Superior temporal gyrus (tissue), 1 donor: ENCODE measurements at regions not wholly inside any gene's neighbourhood (a gene's known extent, or its start where the extent isn't known, plus 50 kb on each side); places are given as distances from the start of the nearest gene placed in this dataset.

ENCODE experiments used
- DNase-seq: peaks from one replicate; pipeline ENCODE4 v3.0.0-alpha.2; 2016; ENCODE audit errors: extremely low spot score

DNA sequence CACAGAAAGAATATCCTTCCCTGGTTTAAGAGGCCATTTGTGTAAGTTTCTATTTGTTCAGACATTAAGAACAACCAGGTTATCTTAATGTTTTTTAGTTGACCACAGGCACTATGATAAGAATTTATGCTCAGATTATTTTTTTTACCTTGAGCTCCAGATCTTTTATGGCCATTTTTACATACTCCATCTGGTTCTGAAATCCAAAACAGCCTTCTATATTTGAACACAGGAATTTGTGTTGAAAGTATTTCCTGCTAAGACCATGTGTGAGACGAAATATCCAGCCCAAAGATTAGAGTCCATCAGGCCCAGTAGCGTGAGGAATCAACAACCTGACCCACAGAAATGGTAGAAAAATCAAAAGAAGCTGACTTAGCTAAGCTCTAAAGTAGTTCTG, 569.9 kb upstream of the FAT3 start:
- DNase-seq, result no peak

- no peak for DNase-seq
These were observed 571.4 kb upstream of the FAT3 start for GRCh38 chr11:91653079-91653754.

- no peak for DNase-seq
These were observed 573.8 kb upstream of the FAT3 start for GRCh38 chr11:91650802-91651201.

DNA sequence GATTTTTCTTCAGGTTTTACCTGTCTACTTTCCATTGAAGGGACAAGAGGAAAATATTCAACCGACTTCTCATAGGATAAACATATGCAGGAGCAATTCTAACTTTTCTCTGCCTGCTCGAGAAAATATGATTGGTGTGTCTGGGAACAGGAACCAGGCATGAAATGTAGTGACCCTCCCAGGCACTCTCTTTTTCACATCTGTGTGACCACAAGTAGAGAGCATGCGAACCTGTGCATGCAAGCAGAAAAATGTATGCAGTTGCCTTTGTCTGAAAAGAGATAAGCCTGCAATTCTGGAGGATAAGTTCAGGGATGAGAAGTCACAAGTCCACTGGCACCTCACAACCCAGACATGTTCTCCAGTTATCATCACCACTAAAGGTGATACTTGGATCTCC, 583.5 kb upstream of the FAT3 start:
- DNase-seq, result no peak

DNA sequence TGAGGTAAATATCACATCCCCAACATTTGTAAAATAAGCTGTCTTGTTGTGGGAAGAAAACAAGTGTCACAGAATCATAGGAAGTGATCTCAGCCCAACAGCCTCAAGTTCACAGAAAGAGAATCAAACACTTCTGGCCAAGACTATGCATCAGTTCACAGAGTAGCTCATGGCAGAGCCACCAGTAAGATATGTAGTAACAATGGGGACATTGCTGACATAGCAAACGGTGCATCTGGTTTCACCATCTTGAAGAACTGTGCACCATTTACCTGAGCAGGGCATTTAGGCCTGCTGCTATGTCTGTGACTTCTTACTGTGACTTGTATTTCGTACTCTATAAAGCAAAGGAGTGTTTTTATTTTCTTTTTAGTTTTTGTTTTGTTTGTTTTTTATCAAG, 585.3 kb upstream of the FAT3 start:
- no peak for DNase-seq

- DNase-seq, result no peak
These were observed 593.5 kb upstream of the FAT3 start for GRCh38 chr11:91630916-91631673.

- no peak for DNase-seq
These were observed 599.1 kb upstream of the FAT3 start for GRCh38 chr11:91625495-91625894.

DNA sequence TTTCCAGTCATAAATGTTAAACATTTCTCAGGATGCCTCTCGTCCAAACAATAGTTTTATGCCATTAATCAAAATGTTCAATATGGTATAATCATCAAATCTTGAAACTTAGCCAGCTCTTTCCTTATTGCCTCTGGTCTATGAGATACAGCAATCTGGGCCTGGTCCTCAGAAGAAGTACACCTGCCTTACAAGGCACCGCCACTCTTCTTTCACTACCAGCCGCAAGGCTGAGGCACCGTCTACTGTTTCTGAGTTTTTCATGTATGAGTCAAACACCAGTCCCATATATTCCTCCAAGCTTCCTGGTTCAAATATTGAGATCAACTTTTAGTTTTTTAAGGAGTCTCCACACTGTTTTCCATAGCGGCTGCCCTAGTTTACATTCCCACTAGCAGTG, 600.6 kb upstream of the FAT3 start:
- DNase-seq, result no peak

DNA sequence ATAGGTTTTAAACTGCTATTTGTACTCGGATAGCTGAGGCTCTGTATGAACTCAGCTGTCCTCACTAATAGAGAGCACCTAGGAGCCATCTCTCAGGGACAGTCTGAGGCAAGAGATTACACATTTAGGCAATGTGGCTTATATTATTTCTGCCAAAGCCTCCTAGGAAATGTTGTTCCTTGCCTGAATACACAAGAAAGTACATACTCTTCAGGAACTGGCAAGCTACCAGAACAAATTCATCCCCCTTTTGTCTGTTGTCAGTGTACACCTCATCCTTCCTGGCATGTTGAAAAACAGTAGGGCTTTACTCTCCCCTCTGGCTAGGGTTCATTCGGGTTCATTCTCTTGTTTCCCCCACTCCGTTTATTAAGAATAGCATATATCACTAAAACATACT, 615.9 kb upstream of the FAT3 start:
- DNase-seq, result no peak

GRCh38 chr11:91596111-91596510, 628.5 kb upstream of the FAT3 start:
- no peak for DNase-seq

DNA sequence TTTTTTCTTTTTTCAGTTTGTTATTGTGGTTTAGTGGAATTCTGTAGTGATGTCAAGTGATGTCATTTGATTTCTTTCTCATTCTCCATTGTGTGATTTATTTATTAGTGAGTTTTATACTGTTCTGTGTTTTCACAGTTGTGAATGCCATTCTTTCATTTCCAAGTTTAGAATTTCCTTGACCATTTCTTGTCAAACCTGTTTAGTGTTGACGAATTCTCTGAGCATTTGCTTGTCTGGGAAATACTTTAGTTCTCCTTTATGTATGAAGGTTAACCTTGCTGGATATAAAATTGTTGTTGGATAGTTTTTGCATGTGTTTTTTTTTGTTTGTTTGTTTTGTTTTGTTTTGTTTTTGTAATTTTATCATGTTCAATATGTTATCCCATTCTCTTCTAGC, 633.6 kb upstream of the FAT3 start:
- DNase-seq, result no peak

DNA sequence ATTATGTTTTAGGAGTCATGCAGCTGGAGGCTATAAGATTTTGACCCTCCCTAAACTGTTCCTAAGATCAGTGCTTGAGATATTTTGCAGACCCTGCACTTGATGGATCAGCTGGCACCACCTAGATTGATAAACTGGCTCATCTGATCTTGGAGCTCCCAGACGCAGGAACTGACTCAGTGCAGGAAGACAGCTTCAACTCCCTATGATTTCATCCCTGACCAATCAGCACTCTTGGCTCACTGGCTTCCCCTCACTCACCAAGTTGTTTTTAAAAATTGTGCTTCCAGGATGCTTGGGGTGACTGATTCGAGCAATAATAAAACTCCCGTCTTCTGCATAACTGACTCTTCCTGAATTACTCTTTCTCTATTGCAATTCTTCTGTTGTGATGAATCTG, 637.5 kb upstream of the FAT3 start:
- no peak for DNase-seq

DNA sequence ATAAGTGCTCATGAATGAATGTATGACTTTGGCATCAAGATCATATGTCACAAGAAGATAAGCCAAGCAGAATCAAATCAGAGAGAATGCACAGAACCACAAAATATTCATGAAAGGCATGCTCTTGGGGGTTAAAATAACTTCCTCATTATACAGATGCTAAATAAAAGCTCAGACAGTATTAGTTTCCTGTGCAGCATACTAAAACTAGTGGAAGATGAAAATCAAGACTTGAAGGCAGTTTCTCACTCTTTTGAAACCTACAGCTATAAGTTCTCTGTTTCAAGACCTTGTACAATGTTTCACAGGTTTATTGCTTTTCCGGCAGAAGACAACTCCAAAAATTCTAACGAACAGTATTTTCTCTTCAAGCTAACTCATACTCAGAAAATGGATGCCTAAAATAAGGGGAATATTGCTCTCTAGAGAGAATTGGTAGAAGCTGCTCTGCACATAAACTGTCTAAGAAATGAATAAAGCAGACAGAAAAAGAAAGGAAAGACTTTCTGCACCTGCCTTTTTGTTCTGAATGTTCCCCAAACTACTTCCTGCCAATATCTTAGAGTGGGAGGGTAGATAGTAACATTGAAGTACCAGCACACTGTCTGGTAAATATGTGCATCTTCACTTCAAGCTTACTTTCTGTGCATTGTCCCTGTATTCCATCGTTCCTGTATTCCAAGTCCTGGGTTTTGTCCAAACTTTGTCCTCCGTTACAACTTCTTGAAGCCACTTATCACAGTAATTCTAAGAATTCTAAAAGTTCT, 639.4 kb upstream of the FAT3 start:
- DNase-seq, result peak; percentile 15

- no peak for DNase-seq
These were observed 661.4 kb upstream of the FAT3 start for GRCh38 chr11:91563176-91563575.

GRCh38 chr11:91560434-91560833, 664.2 kb upstream of the FAT3 start:
- no peak for DNase-seq

DNA sequence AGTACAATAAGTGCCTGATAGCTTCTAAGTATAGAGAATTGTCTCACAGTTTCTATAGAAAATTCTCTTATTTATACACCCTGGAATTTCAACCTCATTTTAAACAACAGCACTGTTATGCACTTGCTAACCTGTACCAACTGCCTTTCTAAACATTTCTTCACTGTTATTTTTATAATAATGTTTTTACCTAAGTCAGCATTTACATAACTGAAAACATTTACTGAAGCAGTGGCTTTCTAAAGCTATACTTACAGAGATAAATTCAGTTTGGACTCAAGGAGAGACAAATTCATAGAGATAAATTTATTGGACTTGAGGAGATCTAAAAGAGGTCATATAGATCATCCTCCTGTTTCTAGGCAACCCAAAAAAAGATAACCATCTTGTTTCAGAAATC, 686.6 kb upstream of the FAT3 start:
- no peak for DNase-seq

DNA sequence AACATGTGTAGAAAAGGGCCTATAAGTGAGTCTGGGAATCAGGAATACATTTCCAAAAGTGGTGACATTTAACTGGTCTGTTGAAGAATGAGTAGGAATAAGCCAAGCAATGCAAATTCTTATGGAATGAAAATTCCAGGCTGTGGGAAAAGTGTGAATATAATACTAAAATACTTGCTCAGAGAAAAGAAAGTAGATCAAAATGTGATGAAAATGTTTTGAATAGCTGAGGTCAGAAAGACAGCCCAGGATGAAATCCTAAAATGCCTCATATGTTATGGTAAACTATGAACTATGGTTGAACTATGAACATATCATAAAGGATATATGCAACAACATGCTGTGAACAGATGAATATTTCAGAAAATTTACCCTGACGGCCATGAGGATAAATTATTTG, 688.3 kb upstream of the FAT3 start:
- DNase-seq, result no peak

GRCh38 chr11:91528965-91529364, 695.7 kb upstream of the FAT3 start:
- DNase-seq, result no peak

DNA sequence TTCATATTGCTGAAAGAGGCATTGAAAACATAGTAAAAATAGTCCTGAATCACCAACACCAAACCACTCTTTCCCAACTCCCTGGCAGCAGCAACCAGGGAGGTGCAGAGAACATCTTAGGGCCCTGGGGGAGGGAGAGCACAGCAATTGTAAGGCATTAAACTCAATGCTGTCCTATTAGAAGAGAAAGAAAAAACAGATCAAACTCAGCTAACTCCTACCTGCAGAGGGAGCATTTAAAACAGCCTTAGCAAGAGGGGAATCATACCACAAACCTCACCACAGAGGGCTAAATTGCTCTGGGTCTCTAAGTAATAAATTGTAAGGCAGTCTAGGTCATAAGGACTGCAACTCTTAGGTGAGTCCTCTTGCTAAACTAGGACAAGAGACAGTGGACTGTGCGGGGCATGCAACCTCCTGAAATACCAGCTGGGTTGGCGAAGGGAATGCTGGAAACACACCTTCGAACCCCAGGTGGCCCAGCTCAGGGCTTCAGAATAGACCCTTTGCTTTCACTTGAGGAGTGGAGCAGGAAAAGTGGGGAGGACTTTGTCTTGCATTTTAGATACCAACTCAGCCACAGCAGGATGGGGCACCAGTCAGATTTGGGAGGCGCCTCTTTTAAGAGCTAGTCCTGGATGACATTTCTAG, 697.1 kb upstream of the FAT3 start:
- DNase-seq, result no peak

- DNase-seq, result peak; percentile 31
These were observed 710.9 kb upstream of the FAT3 start for GRCh38 chr11:91513734-91514133.

- DNase-seq, result no peak
These were observed 726.8 kb upstream of the FAT3 start for GRCh38 chr11:91497847-91498246.

DNA sequence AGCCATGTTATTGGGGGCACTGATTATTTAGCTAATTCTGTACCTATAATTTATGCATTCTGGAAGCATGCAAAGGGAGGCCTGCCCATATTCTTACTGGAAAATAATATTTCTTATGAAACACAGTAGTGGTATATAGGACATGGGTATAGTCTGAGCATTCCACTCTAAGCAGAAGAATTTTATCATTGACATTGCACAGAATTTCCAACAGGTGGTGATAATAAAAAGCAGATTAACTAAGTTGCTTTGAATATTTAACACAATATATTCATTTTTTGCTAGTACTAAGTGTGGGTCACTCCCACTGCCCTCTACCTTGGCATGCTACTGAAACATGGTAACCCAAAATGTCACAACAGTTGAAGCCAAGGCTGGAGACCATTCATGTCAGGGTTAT, 728.8 kb upstream of the FAT3 start:
- no peak for DNase-seq
